K562 (cell line): ENCODE measurements at regions not wholly inside any gene's neighbourhood (a gene's known extent, or its start where the extent isn't known, plus 50 kb on each side); places are given as distances from the start of the nearest gene placed in this dataset.

ENCODE experiments used
- BHLHE40 ChIP-seq: IDR thresholded peaks from 2 replicates; pipeline ENCODE4 v1.6.1; 2011; ENCODE audit warnings: low read length, improper control_type of control experiment
- EZH2 ChIP-seq: IDR thresholded peaks from 2 replicates; pipeline ENCODE4 v1.6.1; 2012; ENCODE audit warnings: low read depth, mild to moderate bottlenecking, inconsistent platforms, low read length, borderline replicate concordance
- HDAC2 ChIP-seq: fragments of 450-650 bp; IDR thresholded peaks from 2 replicates; pipeline ENCODE4 v1.6.1; 2016; ENCODE audit warnings: mild to moderate bottlenecking
- JUN ChIP-seq, 2 experiments: sonication (generic) in 1 of 2; formaldehyde crosslinking in 1 of 2; IDR thresholded peaks; 2 replicates each; pipeline versions ENCODE4 v1.6.1 to v1.8.0; 2012 to 2022; ENCODE audit warnings: borderline replicate concordance in 2 of 2, mild to moderate bottlenecking in 2 of 2, improper control_type of control experiment in 1 of 2, low read depth in 1 of 2, low read length in 1 of 2, missing genetic modification reagents in 1 of 2
- MCM7 ChIP-seq, 2 experiments: fragments of 450-650 bp; IDR thresholded peaks; 2 replicates each; pipeline ENCODE4 v1.6.1; 2016 to 2018
- NR1H2 ChIP-seq: sonication (generic); formaldehyde crosslinking; IDR thresholded peaks from 2 replicates; pipeline ENCODE4 v1.4.0; 2020; ENCODE audit warnings: mild to moderate bottlenecking, missing genetic modification reagents
- POLR2A ChIP-seq: fragments of 450-650 bp; conservative IDR thresholded peaks from 2 replicates; pipeline ENCODE4 v1.6.1; 2016
- RFX5 ChIP-seq: IDR thresholded peaks from 2 replicates; pipeline ENCODE4 v1.6.1; 2011; ENCODE audit warnings: low read depth, mild to moderate bottlenecking, improper control_type of control experiment, low read length
- SNRNP70 ChIP-seq: fragments of 200-400 bp; formaldehyde crosslinking; optimal IDR thresholded peaks from 2 replicates; pipeline ENCODE3; 2017; ENCODE audit warnings: low read depth, low read length
- XRCC3 ChIP-seq: fragments of 450-650 bp; IDR thresholded peaks from 2 replicates; pipeline ENCODE4 v1.6.1; 2017; ENCODE audit warnings: mild to moderate bottlenecking, moderate library complexity
- ZNF644 ChIP-seq: fragments of 200-800 bp; sonication (Bioruptor generic); IDR thresholded peaks from 2 replicates; pipeline ENCODE4 v1.6.1; 2016; ENCODE audit warnings: low read depth, missing genetic modification characterization, missing compliant biosample characterization
- ZNF75A ChIP-seq: fragments of 450-650 bp; formaldehyde crosslinking; IDR thresholded peaks from 2 replicates; pipeline ENCODE4 v1.4.0; 2020; ENCODE audit warnings: mild to moderate bottlenecking
- TF ChIP-seq, protein P1 (sequence below), 2 experiments: fragments of 450-650 bp in 1 of 2; sonication (generic) in 1 of 2; formaldehyde crosslinking in 1 of 2; IDR thresholded peaks in 1 of 2; conservative IDR thresholded peaks in 1 of 2; 2 replicates each; pipeline versions ENCODE4 v1.6.1 to v1.8.1; 2016 to 2023; ENCODE audit warnings: mild to moderate bottlenecking in 2 of 2, moderate library complexity in 2 of 2, inconsistent platforms in 1 of 2, missing genetic modification reagents in 1 of 2

DNA sequence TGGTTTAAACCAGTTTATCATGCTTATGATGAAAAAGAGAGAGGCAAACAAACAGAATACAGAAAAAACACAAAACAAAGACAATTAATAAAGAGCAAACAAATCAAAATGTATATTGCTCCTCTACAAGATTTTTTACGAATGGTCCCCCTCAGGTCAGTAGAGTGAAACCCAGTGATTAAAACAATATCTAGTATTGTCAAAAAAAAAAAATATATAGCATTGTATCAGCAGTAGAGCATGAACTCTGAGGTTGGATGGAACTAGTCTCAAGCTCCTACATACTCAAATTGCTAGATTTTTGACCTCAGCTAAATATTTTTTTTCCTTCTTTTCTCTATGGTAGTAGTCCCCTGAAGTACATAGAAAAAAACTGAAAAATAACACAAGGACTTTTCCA, 290.3 kb upstream of the LUZP2 start:
- TF ChIP-seq ZNF644 (tag), result no peak
- TF ChIP-seq, protein P1, sequence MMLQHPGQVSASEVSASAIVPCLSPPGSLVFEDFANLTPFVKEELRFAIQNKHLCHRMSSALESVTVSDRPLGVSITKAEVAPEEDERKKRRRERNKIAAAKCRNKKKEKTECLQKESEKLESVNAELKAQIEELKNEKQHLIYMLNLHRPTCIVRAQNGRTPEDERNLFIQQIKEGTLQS (IDR thresholded peaks at IDR 0.05), result no peak
- TF ChIP-seq, protein P1 (CRISPR knock-in tag; conservative IDR thresholded peaks at IDR 0.05), result no peak
- TF ChIP-seq SNRNP70, result no peak
- TF ChIP-seq BHLHE40, result no peak
- no peak for TF ChIP-seq XRCC3
- no peak for TF ChIP-seq RFX5
- TF ChIP-seq NR1H2 (CRISPR knock-in tag), result no peak
- no peak for TF ChIP-seq JUN (IDR thresholded peaks at IDR 0.05; ENCODE audit: borderline replicate concordance, low read depth, low read length)
- TF ChIP-seq JUN (CRISPR knock-in tag; IDR thresholded peaks at IDR 0.05; ENCODE audit: borderline replicate concordance), result no peak
- no peak for TF ChIP-seq HDAC2
- no peak for TF ChIP-seq ZNF75A (CRISPR knock-in tag)
- TF ChIP-seq POLR2A, result no peak
- no peak for TF ChIP-seq MCM7 (IDR thresholded peaks at IDR 0.05)
- no peak for TF ChIP-seq EZH2
